Neural progenitor cell (in vitro differentiated cells): ENCODE measurements at regions not wholly inside any gene's neighbourhood (a gene's known extent, or its start where the extent isn't known, plus 50 kb on each side); places are given as distances from the start of the nearest gene placed in this dataset.

Source experiments
- CTCF ChIP-seq: fragments of 200-600 bp; sonication (generic); IDR thresholded peaks from 2 replicates; pipeline ENCODE4 v1.5.1; 2017; ENCODE audit warnings: antibody characterized with exemption, mild to moderate bottlenecking
- EZH2phosphoT487 ChIP-seq: fragments of 200-600 bp; sonication (generic); IDR thresholded peaks from 2 replicates; pipeline ENCODE4 v1.6.1; 2017; ENCODE audit warnings: antibody characterized with exemption

- TF ChIP-seq CTCF (no peak), EZH2phosphoT487 (no peak)
These were observed 819.2 kb downstream of the SATB2 start for GRCh38 chr2:198638577-198638976.
